RWPE2 (cell line): ENCODE measurements at regions not wholly inside any gene's neighbourhood (a gene's known extent, or its start where the extent isn't known, plus 50 kb on each side); places are given as distances from the start of the nearest gene placed in this dataset.

ENCODE experiments used
- ATAC-seq: fragments of 200-7000 bp; cut with Tn5 transposase; 3 replicates; pipeline ENCODE4 v1.9.1; 2021; ENCODE audit warnings: low read depth
- DNase-seq: peaks from one replicate; pipeline ENCODE4 v3.0.0-alpha.2; 2020; ENCODE audit warnings: low spot score
- H3K27ac ChIP-seq: fragments of 450-650 bp; 2 replicates; pipeline ENCODE4 v1.5.1; 2017; ENCODE audit warnings: mild to moderate bottlenecking; ENCODE audit not compliant: poor library complexity, severe bottlenecking
- H3K27me3 ChIP-seq: fragments of 250-450 bp; sonication (Bioruptor Pico); 2 replicates; pipeline ENCODE4 v1.5.1; 2021; ENCODE audit warnings: mild to moderate bottlenecking, moderate library complexity; ENCODE audit not compliant: insufficient read depth, poor library complexity, severe bottlenecking
- H3K36me3 ChIP-seq: fragments of 250-450 bp; sonication (Bioruptor Pico); 2 replicates; pipeline ENCODE4 v1.5.1; 2020; ENCODE audit warnings: low read depth, mild to moderate bottlenecking, moderate library complexity
- H3K4me1 ChIP-seq: fragments of 250-450 bp; sonication (Bioruptor Pico); 2 replicates; pipeline ENCODE4 v1.5.1; 2021; ENCODE audit warnings: mild to moderate bottlenecking, moderate library complexity; ENCODE audit not compliant: insufficient read depth, poor library complexity, severe bottlenecking
- H3K4me3 ChIP-seq: fragments of 250-450 bp; sonication (Bioruptor Pico); 2 replicates; pipeline ENCODE4 v1.5.1; 2021; ENCODE audit warnings: mild to moderate bottlenecking, moderate library complexity; ENCODE audit not compliant: severe bottlenecking
- H3K9me3 ChIP-seq: fragments of 250-450 bp; sonication (Bioruptor Pico); 2 replicates; pipeline ENCODE4 v1.5.1; 2021; ENCODE audit warnings: mild to moderate bottlenecking, moderate library complexity; ENCODE audit not compliant: severe bottlenecking
- TF ChIP-seq, protein P1 (sequence below): fragments of 450-650 bp; IDR thresholded peaks from one replicate; pipeline ENCODE4 v1.5.1; 2017; ENCODE audit warnings: mild to moderate bottlenecking, moderate library complexity; ENCODE audit not compliant: poor library complexity, severe bottlenecking

DNA sequence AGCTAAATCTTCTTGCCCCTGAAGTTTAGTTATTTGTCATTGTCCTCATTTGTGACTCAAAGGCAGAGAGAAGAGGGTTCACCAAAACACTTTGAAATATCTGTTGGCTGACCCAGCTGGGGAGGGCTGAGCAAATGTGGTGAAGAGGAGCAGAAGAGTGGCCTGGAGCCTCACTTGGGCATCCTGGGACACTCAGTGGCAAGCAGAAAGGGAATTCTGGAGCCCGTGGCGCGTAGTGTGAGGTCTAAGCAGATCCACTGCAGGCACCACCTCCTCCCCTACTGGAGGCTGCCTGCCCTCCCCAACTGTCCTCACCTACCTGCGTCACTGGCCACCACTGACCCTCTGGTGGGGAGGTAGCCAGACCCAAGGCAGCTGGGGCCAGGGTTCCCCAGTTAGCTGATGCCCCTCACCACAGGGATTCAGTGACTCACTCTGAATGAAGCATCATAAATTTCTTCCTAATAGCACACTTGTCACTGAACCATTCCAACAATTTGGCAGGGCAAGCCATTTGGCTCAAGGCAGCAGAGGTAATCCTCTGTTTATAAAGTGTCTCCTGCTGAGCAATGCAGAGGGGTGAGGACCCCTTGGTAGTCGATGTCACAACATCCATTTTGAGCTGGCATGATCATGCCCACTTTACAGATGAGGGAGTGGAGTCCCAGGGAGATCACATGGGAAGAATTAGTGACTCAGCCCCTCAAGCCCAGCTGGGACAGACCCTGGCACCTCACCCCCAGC, 80.3 kb downstream of the NENF start:
- Histone ChIP-seq H3K4me1 (no peaks in the 10 kb centered on the region), H3K27me3 (no peaks in the 10 kb centered on the region), H3K4me3 (no peak overlapping the region), H3K27ac (no peak overlapping the region), H3K9me3 (no peaks in the 10 kb centered on the region), H3K36me3 (no peaks in the 10 kb centered on the region)
- TF ChIP-seq, protein P1, sequence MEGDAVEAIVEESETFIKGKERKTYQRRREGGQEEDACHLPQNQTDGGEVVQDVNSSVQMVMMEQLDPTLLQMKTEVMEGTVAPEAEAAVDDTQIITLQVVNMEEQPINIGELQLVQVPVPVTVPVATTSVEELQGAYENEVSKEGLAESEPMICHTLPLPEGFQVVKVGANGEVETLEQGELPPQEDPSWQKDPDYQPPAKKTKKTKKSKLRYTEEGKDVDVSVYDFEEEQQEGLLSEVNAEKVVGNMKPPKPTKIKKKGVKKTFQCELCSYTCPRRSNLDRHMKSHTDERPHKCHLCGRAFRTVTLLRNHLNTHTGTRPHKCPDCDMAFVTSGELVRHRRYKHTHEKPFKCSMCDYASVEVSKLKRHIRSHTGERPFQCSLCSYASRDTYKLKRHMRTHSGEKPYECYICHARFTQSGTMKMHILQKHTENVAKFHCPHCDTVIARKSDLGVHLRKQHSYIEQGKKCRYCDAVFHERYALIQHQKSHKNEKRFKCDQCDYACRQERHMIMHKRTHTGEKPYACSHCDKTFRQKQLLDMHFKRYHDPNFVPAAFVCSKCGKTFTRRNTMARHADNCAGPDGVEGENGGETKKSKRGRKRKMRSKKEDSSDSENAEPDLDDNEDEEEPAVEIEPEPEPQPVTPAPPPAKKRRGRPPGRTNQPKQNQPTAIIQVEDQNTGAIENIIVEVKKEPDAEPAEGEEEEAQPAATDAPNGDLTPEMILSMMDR, result no peak
- no peak for DNase-seq
- no peak for ATAC-seq

DNA sequence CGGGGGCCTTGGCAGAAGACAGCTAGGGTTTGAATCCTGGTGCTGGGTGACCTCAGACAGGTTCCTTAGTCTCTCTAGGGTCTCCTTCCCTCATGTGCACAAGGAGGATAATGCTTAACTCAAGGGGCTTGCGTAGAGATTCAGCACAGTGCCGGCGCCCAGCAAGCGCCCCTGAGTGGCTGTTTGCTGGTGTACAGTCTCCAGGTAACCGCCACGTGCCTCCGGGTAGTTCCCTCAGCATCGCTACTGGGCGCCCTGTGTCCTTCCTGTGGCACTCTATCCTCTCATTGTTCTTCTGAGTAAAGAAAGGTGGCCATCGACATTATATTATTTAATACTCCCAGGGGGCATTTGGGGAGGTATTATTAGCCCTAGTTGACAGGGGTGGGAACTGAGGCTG, 80.9 kb downstream of the NENF start:
- ATAC-seq (no peak), DNase-seq (no peak)
- TF ChIP-seq, protein P1, result no peak
- no peak overlapping the region for H3K4me3 ChIP-seq
- H3K4me1 ChIP-seq, result no peaks in the 10 kb centered on the region
- no peaks in the 10 kb centered on the region for H3K27me3 ChIP-seq
- no peaks in the 10 kb centered on the region for H3K36me3 ChIP-seq
- H3K9me3 ChIP-seq, result no peaks in the 10 kb centered on the region
- no peak overlapping the region for H3K27ac ChIP-seq

DNA sequence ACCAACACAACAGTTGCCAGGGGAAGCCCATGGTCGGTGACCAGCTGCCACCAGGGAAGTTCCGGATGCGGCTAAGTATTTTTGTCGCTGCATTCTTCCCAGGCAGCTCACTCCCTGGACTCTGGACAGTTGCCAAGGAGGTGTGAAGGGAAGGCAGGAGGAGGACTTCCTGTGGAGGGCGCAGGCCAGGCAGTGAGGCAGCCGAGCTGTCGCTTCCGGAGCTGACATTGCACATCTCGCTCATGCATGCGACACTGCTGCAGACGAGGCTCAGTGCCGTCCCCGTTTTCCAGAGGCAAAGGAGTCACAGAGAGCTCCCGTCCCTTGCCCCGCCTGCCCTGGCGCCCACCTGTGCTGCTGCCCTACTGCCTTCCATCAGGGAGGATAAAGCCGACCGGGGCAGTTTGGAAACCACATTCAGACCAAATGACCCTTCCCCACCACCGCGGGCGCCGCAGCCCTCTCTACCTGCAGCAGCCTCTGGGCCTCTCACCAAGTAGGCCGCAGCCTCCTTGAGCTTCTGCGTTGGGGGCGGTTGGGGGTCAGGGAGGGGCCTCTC, 81.4 kb downstream of the NENF start:
- ATAC-seq, result no peak
- Histone ChIP-seq H3K4me1 (no peaks in the 10 kb centered on the region), H3K27me3 (no peaks in the 10 kb centered on the region), H3K36me3 (no peaks in the 10 kb centered on the region), H3K27ac (no peak overlapping the region), H3K4me3 (no peak overlapping the region), H3K9me3 (no peaks in the 10 kb centered on the region)
- DNase-seq, result no peak
- TF ChIP-seq, protein P1, result no peak

DNA sequence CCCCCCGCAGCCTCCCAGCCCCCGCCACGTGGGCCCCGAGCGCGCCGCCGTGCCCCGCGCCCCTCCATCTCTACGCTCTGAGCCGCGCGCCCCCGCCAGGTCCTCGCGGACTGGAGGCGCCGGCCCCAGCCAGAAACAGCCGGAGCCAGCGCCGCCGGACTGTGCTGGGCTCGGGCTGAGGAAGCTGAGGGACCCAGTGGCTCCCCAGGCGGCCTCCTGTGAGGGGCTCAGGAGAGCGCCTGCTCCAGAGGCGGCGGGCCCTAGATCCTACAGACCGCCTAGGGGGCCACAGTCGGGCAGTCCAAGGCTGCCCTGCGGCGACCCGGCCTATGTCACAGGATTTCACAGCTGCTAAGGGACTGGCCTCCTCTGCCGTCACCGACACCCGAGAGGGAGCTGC, 82.1 kb downstream of the NENF start:
- ATAC-seq (no peak), DNase-seq (no peak)
- no peak overlapping the region for H3K4me3 ChIP-seq

More for the DNA sequence above, 82.1 kb downstream of the NENF start:
- no peak overlapping the region for H3K27ac ChIP-seq
- no peaks in the 10 kb centered on the region for H3K36me3 ChIP-seq
- TF ChIP-seq, protein P1, result no peak
- H3K9me3 ChIP-seq, result no peaks in the 10 kb centered on the region
- no peaks in the 10 kb centered on the region for H3K27me3 ChIP-seq
- no peaks in the 10 kb centered on the region for H3K4me1 ChIP-seq
